ENCODE measurements at regions not wholly inside any gene's neighbourhood (a gene's known extent, or its start where the extent isn't known, plus 50 kb on each side); places are given as distances from the start of the nearest gene placed in this dataset.

- DNase-seq (ENCODE audit: low read depth in 1 of 2, low spot score in 1 of 2) (no peak), FAIRE-seq (no peak), ATAC-seq (no peak)
- Histone ChIP-seq H3K4me1 (no peaks in the 10 kb centered on the region), H3K4me3 (no peak overlapping the region), H3K27ac (no peak overlapping the region), H3K9me3 (0 out of 3 replicates have a peak, but pooled peaks cover 4% of the 10 kb centered on the region), H3K4me2 (no peak overlapping the region)
- POLR2A ChIA-PET: interaction anchor here (0.7 kb wide), 1 partner anchor 40 kb away, joined by 3 read pairs; no protein-coding TSS in a partner anchor
- CTCF ChIA-PET: interaction anchor here (1.6 kb wide), 1 partner anchor 89 kb away, joined by 4 read pairs; no protein-coding TSS in a partner anchor
- 63% methylated on average over 9 of the region's 9 CpGs for WGBS (ENCODE audit: missing lambda C conversion rate)
- TF ChIP-seq PHF8 (IDR thresholded peaks at IDR 0.05; ENCODE audit: borderline replicate concordance, low read depth): no peak
- no peak for TF ChIP-seq REST (IDR thresholded peaks at IDR 0.05)
These were observed 499.1 kb upstream of the PODXL start for GRCh38 chr7:132055336-132056120.

- no peak overlapping the region for H3K4me3 ChIP-seq
- no peak overlapping the region for H3K4me2 ChIP-seq
- no peak for FAIRE-seq
- no peak overlapping the region; a peak in 1 of 6 replicates for H3K27ac ChIP-seq
- ATAC-seq: no peak; a peak in 1 of 6 replicates
- no peaks in the 10 kb centered on the region for H3K4me1 ChIP-seq
- no peak for DNase-seq (ENCODE audit: low read depth in 1 of 2, low spot score in 1 of 2)
- ChIA-PET POLR2A (no interaction called here), CTCF (interaction anchor here (1.6 kb wide), 1 partner anchor 91 kb away, joined by 4 read pairs; no protein-coding TSS in a partner anchor)
- 0 out of 3 replicates have a peak, but pooled peaks cover 4% of the 10 kb centered on the region for H3K9me3 ChIP-seq
- 52% methylated on average over 2 of the region's 2 CpGs for WGBS (ENCODE audit: missing lambda C conversion rate)
- TF ChIP-seq RNF2 (IDR thresholded peaks at IDR 0.05; ENCODE audit: borderline replicate concordance, low read depth) (no peak), KDM1A (IDR thresholded peaks at IDR 0.05; ENCODE audit: low read depth) (no peak), CHD2 (IDR thresholded peaks at IDR 0.05; ENCODE audit: low read length, partially characterized antibody) (no peak), RARB (CRISPR knock-in tag; IDR thresholded peaks at IDR 0.05) (no peak), FOSB (CRISPR knock-in tag; IDR thresholded peaks at IDR 0.05) (no peak), HOXB13 (CRISPR knock-in tag; IDR thresholded peaks at IDR 0.05; ENCODE audit: low read depth) (no peak), RAD21 (conservative IDR thresholded peaks at IDR 0.05 in 1 of 2, IDR thresholded peaks at IDR 0.05 in 1 of 2) (no peak), CEBPB (IDR thresholded peaks at IDR 0.05) (no peak), REST (IDR thresholded peaks at IDR 0.05) (no peak), HEYL (CRISPR knock-in tag; IDR thresholded peaks at IDR 0.05) (no peak), NPAS2 (CRISPR knock-in tag; IDR thresholded peaks at IDR 0.05; ENCODE audit: borderline replicate concordance) (no peak), ESRRA (IDR thresholded peaks at IDR 0.05; ENCODE audit: borderline replicate concordance, low read length) (no peak)
These were observed 497.4 kb upstream of the PODXL start for GRCh38 chr7:132053871-132054270.

All from A549 (cell line).